ENCODE measurements at regions not wholly inside any gene's neighbourhood (a gene's known extent, or its start where the extent isn't known, plus 50 kb on each side); places are given as distances from the start of the nearest gene placed in this dataset.

DNA sequence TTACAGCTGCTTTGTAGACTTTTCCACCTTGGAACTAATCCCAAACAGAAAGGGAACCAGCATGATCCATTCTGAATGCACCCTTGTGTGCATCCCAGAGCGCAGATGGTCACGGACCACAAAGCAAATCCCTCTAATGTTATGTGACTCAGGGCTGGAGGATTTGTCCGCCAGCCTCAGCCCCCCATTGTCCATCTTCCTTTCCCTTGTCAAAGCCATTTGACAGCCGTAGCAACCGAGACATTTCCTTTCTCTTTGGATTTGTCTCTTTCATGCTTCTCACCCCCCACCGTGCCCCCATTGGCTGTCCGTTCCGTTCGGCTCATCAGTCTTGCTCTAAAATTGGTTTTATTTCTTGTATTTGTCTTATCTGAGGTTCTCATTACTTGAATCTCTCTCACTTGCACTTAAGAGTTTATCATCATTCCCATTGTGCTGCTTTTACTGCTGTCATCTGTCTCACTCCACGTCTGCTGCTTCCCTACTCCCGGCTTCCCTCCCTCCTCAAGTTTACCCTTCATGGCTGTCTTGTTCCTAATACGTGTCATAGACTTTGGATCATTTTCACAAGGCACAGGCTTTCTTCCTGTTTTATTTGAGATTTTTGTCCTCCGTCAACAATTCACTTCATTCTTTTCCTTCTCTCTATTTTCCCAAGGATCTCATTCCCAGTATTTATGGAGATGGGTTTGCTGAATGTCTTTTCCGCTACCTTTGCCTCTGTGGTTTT, 163.4 kb upstream of the ERCC4 start:
- no peak for DNase-seq

DNA sequence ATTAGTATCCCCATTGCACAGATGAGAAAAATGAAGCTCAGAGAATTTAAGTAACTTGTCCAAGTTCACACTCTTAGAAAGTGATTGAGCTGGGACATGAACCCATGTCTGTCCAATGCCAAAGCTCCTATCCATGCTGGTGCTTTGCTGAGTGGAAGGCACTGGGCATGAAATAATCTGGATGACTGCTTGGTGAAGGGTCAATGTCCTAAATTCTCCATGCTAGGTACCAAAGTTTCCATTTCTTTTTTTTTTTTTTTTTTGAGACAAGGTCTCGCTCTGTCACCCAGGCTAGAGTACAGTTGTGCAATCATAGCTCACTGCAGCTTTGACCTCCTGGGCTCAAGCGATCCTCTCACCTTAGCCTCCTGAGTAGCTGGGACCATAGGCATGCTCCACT, 153.6 kb upstream of the ERCC4 start:
- DNase-seq: no peak

DNA sequence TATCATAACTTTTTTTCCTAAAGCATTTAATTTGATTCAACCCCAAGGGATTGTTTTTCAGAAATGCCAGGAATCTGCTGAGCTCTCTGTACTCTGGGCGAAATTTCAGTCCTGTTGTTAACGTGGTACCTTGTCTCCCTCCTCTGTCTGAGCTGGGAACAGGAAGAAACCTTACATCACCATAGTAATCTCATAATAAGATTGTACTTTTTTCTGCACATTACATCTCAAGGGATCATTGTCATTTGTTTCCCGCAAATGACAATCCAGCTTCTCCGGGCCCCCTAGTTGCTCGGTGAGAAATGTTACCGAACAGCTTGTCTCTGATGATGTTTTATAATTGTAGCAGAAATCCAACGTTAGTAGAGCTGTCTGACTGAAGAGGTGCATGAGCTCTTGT, 152.7 kb upstream of the ERCC4 start:
- DNase-seq: no peak

DNA sequence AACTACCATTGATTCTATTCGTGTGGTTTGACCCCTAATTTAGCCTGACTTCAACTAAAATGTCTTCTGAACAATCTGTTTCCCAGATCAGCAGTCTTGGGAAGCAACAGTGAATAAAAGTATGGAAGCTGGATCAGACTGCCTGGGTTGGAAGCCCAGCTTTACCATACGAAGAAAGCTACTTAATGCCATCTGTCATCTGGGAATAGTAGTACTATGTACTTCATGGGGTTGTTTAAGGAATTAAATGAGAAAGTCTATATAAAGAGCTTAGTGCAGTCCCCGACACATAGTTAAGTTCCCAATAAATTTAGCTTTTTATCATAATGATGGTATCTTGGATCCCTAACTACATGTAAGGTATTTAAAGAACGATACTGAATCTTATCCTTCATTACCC, 151.5 kb upstream of the ERCC4 start:
- DNase-seq: no peak

DNA sequence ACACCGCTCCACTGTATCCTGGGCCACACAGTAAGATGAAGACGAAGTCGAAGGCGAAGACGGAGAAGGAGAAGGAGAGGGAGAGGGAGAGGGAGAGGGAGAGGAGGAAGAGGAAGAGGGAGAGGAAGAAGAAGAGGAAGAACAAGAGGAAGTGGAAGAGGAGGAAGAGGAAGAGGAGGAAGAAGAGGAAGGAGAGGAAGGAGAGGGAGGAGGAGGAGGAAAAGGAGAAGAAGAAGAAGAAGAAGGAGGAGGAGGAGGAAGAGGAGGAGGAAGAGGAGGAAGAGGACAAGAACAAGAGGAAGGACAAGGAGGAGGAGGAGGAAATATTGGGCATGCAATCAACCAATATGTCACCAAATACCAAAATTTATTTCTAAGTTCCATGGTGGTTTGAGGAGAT, 149.5 kb upstream of the ERCC4 start:
- no peak for DNase-seq

DNA sequence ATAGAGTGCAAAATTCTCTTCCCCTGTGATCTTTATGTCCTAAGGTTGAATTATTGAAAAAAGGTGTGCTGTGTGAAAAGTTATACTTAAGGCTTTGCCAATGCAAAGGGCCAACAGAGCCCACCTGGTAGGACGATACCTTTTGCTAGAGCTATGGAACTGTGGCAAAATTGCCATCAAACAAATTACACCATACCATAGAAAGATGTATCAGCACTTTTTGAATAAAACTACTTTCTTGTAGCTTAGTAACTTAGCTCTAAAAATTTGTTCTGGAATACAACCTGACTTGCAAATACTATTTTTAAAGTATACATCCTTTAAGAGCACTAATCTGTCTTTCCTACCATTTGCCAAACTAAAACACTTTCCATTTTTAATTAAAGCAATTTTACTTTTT, 147.2 kb upstream of the ERCC4 start:
- no peak for DNase-seq

DNA sequence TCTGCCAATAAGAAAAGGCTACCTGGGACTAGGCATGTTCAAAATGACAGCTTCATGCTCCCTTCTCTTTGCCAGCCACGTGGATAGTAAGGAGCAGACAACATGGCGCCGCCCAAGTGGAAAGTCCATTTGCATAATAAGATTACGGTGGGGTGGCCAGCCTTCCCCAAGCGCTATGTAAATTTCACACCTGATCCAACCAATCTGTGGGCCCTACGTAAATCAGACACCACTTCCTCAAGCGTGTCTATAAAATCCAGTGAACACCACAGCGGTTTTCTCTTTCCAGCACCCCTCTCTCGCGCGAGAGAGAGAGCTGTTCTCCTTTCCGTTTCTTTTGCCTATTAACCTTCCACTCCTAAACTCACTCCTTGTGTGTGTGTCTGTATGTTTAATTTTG, 140.3 kb upstream of the ERCC4 start:
- no peak for DNase-seq

DNA sequence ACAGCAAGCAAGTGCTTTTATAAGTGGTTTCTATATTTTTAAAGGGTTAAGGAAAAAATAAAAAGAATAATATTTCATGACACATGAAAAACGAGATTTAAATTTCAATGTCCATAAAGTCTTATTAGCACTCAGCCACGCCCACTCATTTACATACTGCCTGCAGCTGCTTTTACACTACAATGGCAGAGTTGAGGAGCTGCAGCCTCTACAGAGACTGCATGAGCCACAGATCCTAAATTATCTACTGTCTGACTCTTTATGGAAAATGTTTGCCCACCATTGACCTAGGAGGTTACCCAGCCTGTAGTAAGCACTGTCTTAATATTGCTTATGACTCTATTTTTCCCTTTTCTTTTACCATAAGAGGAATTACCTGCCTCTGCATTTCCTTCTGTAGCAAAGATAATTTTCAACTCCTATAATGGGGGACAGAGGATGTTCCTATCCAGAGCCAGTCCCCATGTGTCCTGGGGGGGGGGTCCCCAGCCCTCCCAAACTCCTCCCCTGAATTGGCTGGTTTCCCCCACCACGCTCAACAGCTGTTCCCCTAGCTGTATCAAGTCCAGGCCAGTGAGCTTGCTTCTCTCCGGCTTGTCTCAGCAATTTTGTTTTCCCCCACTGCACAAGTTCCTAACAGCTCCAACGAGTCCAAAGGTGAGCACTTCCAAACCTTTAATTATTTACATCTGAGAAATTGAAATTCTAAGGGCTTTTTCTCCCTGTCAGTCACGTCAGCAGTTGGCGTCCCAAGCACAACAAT, 139.4 kb upstream of the ERCC4 start:
- DNase-seq: no peak

DNA sequence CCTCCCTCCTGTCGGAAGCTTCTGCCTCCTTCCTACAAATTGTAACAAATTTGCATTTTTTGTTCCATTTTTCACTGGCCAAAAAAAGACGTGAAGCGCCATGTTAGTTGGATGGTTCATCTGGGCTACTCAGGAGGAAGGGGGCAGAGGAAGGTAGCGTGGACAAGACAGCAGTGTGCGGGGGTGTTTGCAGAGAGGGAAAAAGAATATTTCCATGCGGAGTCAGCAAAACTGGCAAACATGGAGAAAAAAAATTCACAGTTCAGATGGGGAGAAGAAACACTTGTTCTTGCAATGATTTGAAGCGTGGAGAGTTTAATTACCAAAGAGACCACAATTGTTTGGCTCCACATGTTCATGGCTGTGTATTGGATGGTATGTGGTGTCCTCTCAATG, 138.8 kb upstream of the ERCC4 start:
- no peak for DNase-seq

DNA sequence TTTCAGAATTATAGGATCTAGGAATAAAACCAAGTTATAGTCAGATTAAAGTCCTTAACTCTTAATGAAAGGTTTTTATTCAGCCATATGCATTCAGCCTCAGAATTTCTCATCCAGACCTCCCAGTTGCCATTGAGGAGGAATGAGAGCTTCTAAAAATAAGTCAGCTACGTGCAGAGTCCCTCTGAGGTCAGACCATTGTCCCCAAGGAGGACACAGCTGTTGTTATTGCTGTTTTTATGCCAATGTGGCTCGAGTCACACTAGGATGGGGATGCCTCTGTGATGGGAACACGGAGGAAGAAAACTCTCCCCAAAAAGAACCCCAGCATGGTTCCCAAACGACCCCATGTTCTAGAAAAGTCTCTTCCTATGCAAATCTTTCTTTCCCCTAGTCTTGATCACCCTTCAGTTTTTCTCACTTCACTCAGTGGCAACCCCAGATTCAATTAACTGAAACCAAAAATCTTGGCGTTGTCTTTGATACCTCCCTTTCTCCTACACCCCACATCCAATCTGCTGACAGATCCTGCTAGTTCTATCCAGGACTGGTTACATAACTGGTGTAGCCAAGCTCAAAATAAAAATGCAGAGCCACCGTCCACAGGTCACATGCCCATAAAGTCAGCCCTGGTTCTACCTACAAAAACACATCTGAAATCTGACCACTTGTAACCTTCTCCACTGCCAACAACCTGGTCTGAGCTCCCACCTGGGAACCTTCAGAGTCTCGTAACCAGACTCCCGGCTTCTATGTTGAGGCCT, 138.2 kb upstream of the ERCC4 start:
- DNase-seq: no peak

DNA sequence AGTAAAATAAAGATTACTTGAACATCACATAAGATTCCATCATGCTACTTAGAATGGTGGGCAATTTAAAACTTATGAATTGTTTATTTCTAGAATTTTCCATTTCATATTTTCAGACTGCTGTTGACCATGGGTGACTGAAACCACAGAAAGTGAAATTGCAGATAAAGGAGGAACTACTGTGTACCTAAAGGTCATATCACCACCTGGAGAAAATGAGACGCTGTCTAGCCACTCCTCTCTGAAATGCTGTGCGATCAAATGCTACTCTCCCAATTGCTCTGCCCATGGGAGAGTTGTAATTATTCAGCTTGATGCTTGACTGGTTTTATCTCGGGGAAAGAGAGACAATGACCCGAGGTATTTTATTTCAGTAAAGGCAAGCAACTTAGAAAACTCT, 128.9 kb upstream of the ERCC4 start:
- no peak for DNase-seq

DNA sequence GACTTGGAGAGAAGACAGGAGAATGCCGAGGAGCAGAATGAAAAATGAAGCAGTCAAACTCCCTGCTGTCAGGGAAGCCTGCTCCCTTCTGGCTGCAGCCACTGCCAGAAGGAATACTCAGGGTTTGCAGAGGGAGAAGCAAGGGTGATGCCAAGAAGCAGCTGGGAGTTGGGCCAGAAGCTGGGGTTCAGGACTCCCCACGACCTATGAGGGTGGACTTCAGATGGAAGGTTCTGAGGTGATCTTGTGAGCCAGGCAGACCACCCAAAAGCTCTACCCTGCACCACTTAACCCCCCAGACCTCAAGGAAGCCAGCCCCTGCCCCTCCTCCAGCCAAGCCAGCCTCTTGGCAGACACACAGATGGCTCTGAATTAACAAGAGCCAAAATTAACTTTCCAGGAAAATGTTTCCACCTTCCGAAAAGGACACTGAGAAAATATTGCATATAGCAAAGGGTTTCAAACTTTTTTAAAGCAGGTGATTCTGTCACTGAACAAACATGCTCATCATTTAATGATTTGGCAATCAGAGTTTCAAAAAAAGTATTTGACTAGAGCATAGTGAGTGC, 126.0 kb upstream of the ERCC4 start:
- DNase-seq: no peak

DNA sequence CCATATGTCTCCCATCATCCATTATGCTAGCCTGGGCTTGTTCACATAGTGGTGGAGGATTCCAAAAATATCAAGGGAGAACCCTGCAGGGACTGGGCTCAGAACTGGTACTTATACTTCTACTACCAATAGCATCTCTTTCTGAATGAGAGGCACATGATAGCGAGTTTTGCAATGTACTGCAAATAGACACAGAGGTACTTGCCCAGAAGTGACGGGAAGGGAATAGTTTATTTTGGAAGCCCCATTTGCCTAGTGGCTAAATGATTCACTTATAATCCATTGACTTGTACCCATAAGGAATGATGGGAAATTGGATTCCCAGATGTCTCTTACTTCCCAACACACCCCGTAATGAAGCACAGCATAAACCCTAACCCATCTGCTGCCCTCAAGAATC, 124.8 kb upstream of the ERCC4 start:
- no peak for DNase-seq

DNA sequence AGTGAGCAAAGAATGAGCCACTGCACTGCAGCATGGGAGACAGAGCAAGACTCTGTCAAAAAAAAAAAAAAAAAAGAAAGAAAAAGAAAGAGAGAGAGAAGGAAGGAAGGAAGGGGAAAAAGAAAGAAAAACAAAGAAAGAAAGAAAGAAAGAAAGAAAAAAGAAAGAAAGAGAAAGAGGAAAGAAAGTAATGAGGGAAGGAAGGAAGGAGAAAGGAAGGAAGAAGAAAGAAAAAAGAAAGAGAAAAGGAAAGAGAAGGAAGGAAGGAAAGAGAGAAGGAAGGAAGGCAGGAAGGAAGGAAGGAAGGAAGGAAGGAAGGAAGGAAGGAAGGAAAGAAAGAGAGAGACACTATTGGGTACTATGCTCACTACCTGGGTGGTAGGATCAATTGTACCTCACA, 122.2 kb upstream of the ERCC4 start:
- DNase-seq: no peak

DNA sequence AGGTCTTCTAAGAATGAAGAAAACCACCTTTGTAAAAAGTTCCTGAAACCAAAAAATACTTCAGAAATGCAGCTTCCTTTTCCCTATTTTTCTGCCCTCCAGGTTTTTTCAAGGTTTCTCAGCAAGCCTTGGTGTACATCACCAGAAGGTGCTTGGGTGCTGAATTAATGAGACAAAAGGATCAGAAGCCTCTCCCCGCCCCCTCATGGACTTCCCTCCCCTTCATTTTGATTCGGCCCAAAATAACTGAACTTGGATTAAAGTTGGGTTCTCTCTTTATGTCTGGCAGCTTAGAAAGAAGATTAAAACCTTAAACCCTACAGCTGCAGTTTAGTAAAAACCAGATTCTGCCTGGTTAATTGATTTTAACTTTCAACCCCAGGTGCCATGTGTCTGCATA, 121.7 kb upstream of the ERCC4 start:
- DNase-seq: no peak

DNA sequence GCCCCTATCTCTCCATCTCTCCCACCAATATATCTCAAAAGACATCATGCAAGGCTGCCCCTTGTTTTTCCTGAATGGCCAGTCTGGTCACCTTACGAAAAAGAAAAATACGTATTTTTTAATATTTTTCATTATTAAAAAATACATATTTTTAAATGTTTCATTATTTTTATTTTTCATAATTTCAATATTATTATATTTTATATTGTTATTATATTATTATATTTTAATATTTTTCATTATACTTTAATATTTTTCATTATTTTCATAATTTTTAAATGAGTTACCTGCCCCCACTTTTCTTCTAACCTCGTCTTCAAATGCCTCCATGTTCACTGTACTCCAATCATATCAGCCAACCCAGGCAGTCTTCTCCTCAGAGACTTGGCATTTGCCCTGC, 116.0 kb upstream of the ERCC4 start:
- no peak for DNase-seq

DNA sequence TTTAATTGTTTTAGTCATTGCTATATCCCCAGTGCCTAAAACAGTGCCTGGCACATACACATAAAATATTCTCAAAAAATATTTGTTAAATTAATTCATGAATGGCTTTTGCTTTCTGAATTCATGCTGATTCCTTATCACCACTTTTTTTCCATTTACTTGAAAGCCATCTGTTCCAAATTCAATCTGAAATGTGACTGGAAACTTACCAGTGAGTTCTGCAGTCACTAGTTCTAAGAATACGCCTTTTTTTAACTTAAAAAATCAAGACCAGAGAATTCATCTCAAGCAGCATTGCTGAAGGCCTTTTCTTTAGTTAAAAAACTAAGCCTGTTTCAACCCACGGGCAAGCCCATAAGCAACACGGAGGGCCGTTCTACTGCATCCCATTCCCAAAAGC, 114.0 kb upstream of the ERCC4 start:
- no peak for DNase-seq

DNA sequence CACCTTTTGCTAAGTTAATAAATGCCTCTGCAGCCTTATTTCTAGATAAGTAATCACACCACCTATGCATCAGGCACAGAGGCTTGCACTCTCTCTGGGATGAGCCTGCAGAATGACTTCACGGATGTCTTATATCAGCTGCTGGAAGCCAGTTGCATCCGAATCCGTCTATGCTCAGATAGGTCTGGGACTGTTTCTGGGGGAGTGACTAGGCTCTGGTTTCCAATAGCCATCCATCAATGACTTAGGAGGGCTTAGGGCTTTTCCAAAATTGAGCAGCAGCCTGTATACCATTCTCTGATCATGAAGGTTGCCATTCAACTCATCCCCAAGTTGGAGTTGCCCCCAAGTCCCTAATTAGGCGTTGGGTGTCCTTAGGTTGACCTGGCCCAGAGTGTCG, 113.3 kb upstream of the ERCC4 start:
- DNase-seq: no peak

DNA sequence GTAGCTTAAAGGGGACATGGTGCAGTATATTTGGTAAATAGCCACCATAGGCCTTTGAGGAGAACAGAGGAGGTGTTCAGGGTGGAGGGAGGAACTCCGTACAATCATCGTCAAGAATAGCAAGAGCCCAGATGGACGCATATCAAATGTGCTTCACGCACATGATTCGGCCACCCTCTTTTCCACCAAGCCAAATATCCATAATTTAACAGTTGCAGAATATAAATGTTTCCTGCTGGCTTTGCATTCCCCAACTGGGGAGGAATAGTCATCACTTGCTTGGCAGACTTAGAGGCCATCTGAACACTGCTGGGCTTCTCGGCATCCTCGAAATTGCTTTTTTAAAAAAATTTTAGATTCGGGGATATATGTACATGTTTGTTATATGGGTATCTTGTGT, 111.9 kb upstream of the ERCC4 start:
- no peak for DNase-seq

DNA sequence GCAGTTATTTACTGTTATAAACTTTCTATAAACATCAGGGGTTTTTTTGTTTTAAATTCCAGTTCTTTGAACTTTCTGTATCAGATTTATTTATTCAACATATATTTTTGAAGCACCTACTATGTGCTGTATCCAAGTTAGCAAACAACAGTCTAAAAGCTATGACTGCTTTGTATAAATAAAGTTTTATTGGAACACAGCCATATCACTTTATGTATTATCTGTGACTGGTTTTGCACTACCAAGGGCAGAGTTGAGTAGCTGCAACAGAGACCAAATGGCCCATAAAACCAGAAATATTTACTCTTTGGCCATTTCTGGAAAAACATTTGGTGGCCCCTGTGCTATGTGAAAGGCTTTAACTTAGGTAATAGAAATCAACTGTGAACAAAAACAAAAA, 110.2 kb upstream of the ERCC4 start:
- no peak for DNase-seq

DNA sequence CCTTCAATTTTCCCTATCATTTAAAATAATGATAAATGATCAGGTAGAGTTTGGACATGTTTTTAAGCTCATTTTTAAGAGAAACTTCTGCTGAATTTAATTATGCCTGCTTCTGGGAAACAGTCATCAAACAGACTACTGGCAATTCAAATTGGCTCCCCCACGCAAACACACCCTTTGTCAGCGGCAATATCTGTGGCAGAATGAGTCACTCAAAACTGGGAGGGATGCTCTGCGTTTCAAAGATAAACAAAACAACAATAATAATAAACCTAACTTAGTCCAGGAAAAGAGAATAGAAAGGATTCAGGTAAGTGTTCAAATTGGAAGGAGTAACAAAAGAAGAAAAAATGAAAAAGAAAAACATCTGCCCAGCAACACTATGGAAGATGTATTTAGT, 108.1 kb upstream of the ERCC4 start:
- DNase-seq: no peak

DNA sequence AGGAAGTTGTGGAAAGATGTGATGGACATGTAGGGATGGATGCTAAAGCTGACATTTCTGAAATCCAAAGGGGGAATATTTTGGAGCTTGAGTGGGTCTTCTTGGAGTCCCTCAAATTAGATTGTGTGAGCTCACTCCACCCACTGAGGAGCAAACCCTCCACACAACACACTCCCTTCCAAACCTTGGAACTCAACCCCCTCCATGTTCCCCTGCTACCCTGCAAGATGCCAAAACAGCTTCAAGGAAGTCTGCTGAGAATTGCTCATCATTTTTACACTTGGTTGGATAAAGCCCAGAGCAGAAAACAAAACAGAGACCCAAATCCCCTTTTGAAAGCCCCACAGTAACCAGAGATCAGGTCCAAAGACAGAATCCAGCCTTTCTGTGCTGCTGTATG, 103.3 kb upstream of the ERCC4 start:
- no peak for DNase-seq

DNA sequence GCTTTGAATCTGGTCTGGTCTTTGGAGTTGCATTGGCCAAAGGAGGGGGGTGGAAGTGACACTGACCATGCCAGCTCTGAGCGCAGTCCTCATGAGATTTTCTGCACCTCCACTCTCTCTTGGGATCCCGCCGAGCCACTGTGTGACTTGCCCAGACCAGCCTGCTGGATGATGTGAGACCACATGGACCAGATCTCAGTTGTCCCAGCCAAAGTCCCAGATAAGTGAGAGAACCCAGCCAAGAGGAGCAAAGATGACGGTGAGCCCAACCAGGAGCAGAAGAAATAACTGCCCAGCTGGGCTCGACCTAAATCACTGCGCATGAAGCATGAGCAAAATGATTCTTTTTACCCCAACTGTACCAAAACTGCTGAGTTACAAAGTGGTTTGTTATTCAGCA, 96.5 kb upstream of the ERCC4 start:
- DNase-seq: no peak
